SK-N-MC (cell line): ENCODE measurements at regions not wholly inside any gene's neighbourhood (a gene's known extent, or its start where the extent isn't known, plus 50 kb on each side); places are given as distances from the start of the nearest gene placed in this dataset.
"Not testable (repeated sequence)": the region's sequence is repeated elsewhere in the genome, so short reads cannot be mapped to it uniquely, and the experiment has no call there.

Source experiments
- DNase-seq: peaks from one replicate; pipeline ENCODE4 v3.0.0-alpha.2; 2011; ENCODE audit warnings: low read depth, low spot score
- H3K27ac ChIP-seq: fragments of 200-600 bp; sonication (generic); 2 replicates; pipeline ENCODE4 v1.5.1; 2016; ENCODE audit warnings: mixed run types
- H3K36me3 ChIP-seq: fragments of 200-600 bp; sonication (generic); 2 replicates; pipeline ENCODE4 v1.6.1; 2017; ENCODE audit warnings: antibody characterized with exemption, low read length, mixed read lengths; ENCODE audit not compliant: insufficient read depth
- H3K4me3 ChIP-seq: fragments of 200-600 bp; sonication (generic); 2 replicates; pipeline ENCODE4 v1.5.1; 2016
- H3K9ac ChIP-seq: fragments of 200-600 bp; sonication (generic); 2 replicates; pipeline ENCODE4 v1.8.0; 2017; ENCODE audit warnings: mixed run types, mixed read lengths; ENCODE audit not compliant: insufficient read length
- H3K9me3 ChIP-seq: fragments of 200-600 bp; sonication (generic); 2 replicates; pipeline ENCODE4 v1.6.1; 2017; ENCODE audit warnings: low read depth, mild to moderate bottlenecking, antibody characterized with exemption, low read length, moderate library complexity, mixed read lengths
- EZH2 ChIP-seq: fragments of 200-600 bp; sonication (generic); IDR thresholded peaks from one replicate; pipeline ENCODE4 v1.6.1; 2017; ENCODE audit warnings: antibody characterized with exemption
- FOXP2 ChIP-seq: optimal IDR thresholded peaks from 2 replicates; pipeline ENCODE3; 2011; ENCODE audit warnings: mild to moderate bottlenecking, moderate library complexity; ENCODE audit not compliant: insufficient read depth; ENCODE audit errors: extremely low read length, control extremely low read depth
- POLR2AphosphoS5 ChIP-seq: IDR thresholded peaks from 2 replicates; pipeline ENCODE4 v1.6.1; 2012; ENCODE audit warnings: mild to moderate bottlenecking, low read depth, low read length, borderline replicate concordance

- Histone ChIP-seq H3K27ac (no peak overlapping the region), H3K4me3 (no peak overlapping the region), H3K9me3 (no peaks in the 10 kb centered on the region)
These were observed 105.7 kb upstream of the PHACTR1 start for GRCh38 chr6:12610862-12611261.

GRCh38 chr6:12613811-12614210 is 102.8 kb upstream of the PHACTR1 start:
- no peak for TF ChIP-seq EZH2
- no peak for TF ChIP-seq FOXP2
- no peak for TF ChIP-seq POLR2AphosphoS5
- Histone ChIP-seq H3K27ac (no peak overlapping the region), H3K4me3 (no peak overlapping the region), H3K9ac (no peak overlapping the region), H3K36me3 (no peaks in the 10 kb centered on the region), H3K9me3 (no peaks in the 10 kb centered on the region)
- no peak for DNase-seq

More at GRCh38 chr6:12610862-12611261, 105.7 kb upstream of the PHACTR1 start:
- Histone ChIP-seq H3K36me3 (no peaks in the 10 kb centered on the region), H3K9ac (no peak overlapping the region)
- DNase-seq, result no peak
- no peak for TF ChIP-seq POLR2AphosphoS5
- TF ChIP-seq EZH2, result no peak
- TF ChIP-seq FOXP2, result no peak

GRCh38 chr6:12614456-12614855 is 102.1 kb upstream of the PHACTR1 start:
- H3K36me3 ChIP-seq, result no peaks in the 10 kb centered on the region
- TF ChIP-seq EZH2, result no peak
- TF ChIP-seq FOXP2, result no peak
- TF ChIP-seq POLR2AphosphoS5, result no peak
- no peaks in the 10 kb centered on the region for H3K9me3 ChIP-seq
- no peak overlapping the region for H3K27ac ChIP-seq
- H3K9ac ChIP-seq, result no peak overlapping the region
- DNase-seq, result no peak
- no peak overlapping the region for H3K4me3 ChIP-seq

- H3K4me3 ChIP-seq, result no peak overlapping the region
- no peaks in the 10 kb centered on the region for H3K36me3 ChIP-seq
- H3K9ac ChIP-seq, result no peak overlapping the region
- H3K27ac ChIP-seq, result no peak overlapping the region
- no peaks in the 10 kb centered on the region for H3K9me3 ChIP-seq
- no peak for DNase-seq
- TF ChIP-seq POLR2AphosphoS5, result no peak
- no peak for TF ChIP-seq FOXP2
- TF ChIP-seq EZH2, result no peak
These were observed 98.3 kb upstream of the PHACTR1 start for GRCh38 chr6:12618296-12618695.

- no peaks in the 10 kb centered on the region for H3K9me3 ChIP-seq
- H3K9ac ChIP-seq, result no peak overlapping the region
- no peak overlapping the region for H3K27ac ChIP-seq
- no peak overlapping the region for H3K4me3 ChIP-seq
- TF ChIP-seq FOXP2 (no peak), POLR2AphosphoS5 (no peak), EZH2 (no peak)
- DNase-seq, result no peak
- no peaks in the 10 kb centered on the region for H3K36me3 ChIP-seq
These were observed 94.8 kb upstream of the PHACTR1 start for GRCh38 chr6:12621754-12622153.

- TF ChIP-seq POLR2AphosphoS5 (no peak), EZH2 (no peak), FOXP2 (no peak)
- H3K9ac ChIP-seq, result no peak overlapping the region
- no peaks in the 10 kb centered on the region for H3K9me3 ChIP-seq
- H3K27ac ChIP-seq, result no peak overlapping the region
- H3K4me3 ChIP-seq, result no peak overlapping the region
- no peak for DNase-seq
- no peaks in the 10 kb centered on the region for H3K36me3 ChIP-seq
These were observed 94.0 kb upstream of the PHACTR1 start for GRCh38 chr6:12622566-12622965.

- Histone ChIP-seq H3K9me3 (no peaks in the 10 kb centered on the region), H3K27ac (no peak overlapping the region), H3K4me3 (no peak overlapping the region), H3K36me3 (no peaks in the 10 kb centered on the region), H3K9ac (no peak overlapping the region)
- TF ChIP-seq POLR2AphosphoS5, result no peak
- no peak for TF ChIP-seq FOXP2
- no peak for TF ChIP-seq EZH2
- no peak for DNase-seq
These were observed 92.3 kb upstream of the PHACTR1 start for GRCh38 chr6:12624142-12624837.

- no peaks in the 10 kb centered on the region for H3K36me3 ChIP-seq
- no peak for DNase-seq
- H3K9me3 ChIP-seq, result no peaks in the 10 kb centered on the region
- H3K9ac ChIP-seq, result no peak overlapping the region
- no peak overlapping the region for H3K27ac ChIP-seq
- TF ChIP-seq POLR2AphosphoS5 (no peak), EZH2 (no peak), FOXP2 (no peak)
- H3K4me3 ChIP-seq, result no peak overlapping the region
These were observed 89.5 kb upstream of the PHACTR1 start for GRCh38 chr6:12627053-12627452.

- H3K27ac ChIP-seq, result no peak overlapping the region
- DNase-seq, result no peak
- no peaks in the 10 kb centered on the region for H3K9me3 ChIP-seq
- no peaks in the 10 kb centered on the region for H3K36me3 ChIP-seq
- H3K4me3 ChIP-seq, result no peak overlapping the region
- TF ChIP-seq POLR2AphosphoS5, result no peak
- no peak for TF ChIP-seq FOXP2
- TF ChIP-seq EZH2, result no peak
- no peak overlapping the region for H3K9ac ChIP-seq
These were observed 88.2 kb upstream of the PHACTR1 start for GRCh38 chr6:12628327-12628726.

GRCh38 chr6:12633746-12634145 is 82.8 kb upstream of the PHACTR1 start:
- H3K4me3 ChIP-seq, H3K27ac ChIP-seq, DNase-seq, H3K9me3 ChIP-seq, H3K9ac ChIP-seq, H3K36me3 ChIP-seq: not testable (repeated sequence)
